ENCODE measurements at regions not wholly inside any gene's neighbourhood (a gene's known extent, or its start where the extent isn't known, plus 50 kb on each side); places are given as distances from the start of the nearest gene placed in this dataset.

- Histone ChIP-seq H2BK12ac (ENCODE audit: insufficient read length, low read depth, low read length) (no peak overlapping the region), H3K4ac (ENCODE audit: low read depth, low read length) (no peak overlapping the region), H2BK15ac (ENCODE audit: low read depth, low read length) (no peak overlapping the region), H2BK5ac (ENCODE audit: insufficient read length, low read length) (no peak overlapping the region), H2BK20ac (ENCODE audit: low read depth, low read length, poor library complexity, severe bottlenecking) (no peak overlapping the region), H2AK5ac (ENCODE audit: insufficient read length, low read length) (no peak overlapping the region), H3K79me1 (ENCODE audit: insufficient read depth, low read depth, low read length, poor library complexity, severe bottlenecking) (no peaks in the 10 kb centered on the region), H2BK120ac (ENCODE audit: low read depth, low read length, poor library complexity, severe bottlenecking) (no peak overlapping the region), H4K5ac (ENCODE audit: insufficient read length, low read depth, low read length) (no peak overlapping the region), H3K79me2 (ENCODE audit: insufficient read depth, low read length) (no peaks in the 10 kb centered on the region), H3K4me2 (ENCODE audit: insufficient read depth, insufficient read length, low read length) (no peak overlapping the region), H3K27me3 (ENCODE audit: insufficient read depth, low read length) (no peaks in the 10 kb centered on the region), H3K4me1 (ENCODE audit: insufficient read depth, low read length) (no peaks in the 10 kb centered on the region), H3K56ac (ENCODE audit: insufficient read length, low read depth, low read length) (no peak overlapping the region), H3K23me2 (ENCODE audit: insufficient read length, low read depth, low read length, poor library complexity, severe bottlenecking) (no peaks in the 10 kb centered on the region), H2AFZ (ENCODE audit: low read length) (no peak overlapping the region), H3K14ac (ENCODE audit: insufficient read depth, low read length) (no peak overlapping the region), H4K8ac (replicated peaks; ENCODE audit: insufficient read length, low read depth, low read length) (no peak overlapping the region), H3K9ac (ENCODE audit: extremely low read depth, insufficient read length, low read length) (no peak overlapping the region), H4K91ac (ENCODE audit: insufficient read length, low read depth, low read length) (no peak overlapping the region), H3K18ac (ENCODE audit: insufficient read length, low read depth, low read length) (no peak overlapping the region), H3K27ac (ENCODE audit: insufficient read length, low read depth, low read length) (no peak overlapping the region), H3T11ph (ENCODE audit: low read length) (no peak overlapping the region), H3K23ac (ENCODE audit: insufficient read length, low read depth, low read length) (no peak overlapping the region), H3K9me3 (ENCODE audit: control insufficient read depth, low read depth, low read length) (no peaks in the 10 kb centered on the region), H4K20me1 (ENCODE audit: control insufficient read depth, insufficient read depth, insufficient read length) (no peaks in the 10 kb centered on the region)
- Mint-ChIP-seq H3K4me1 (no peaks in the 10 kb centered on the region), H3K27ac (no peak overlapping the region), H3K27me3 (ENCODE audit: low read depth) (no peaks in the 10 kb centered on the region; the same call in 1 of the 2 replicates), H3K36me3 (ENCODE audit: insufficient read depth in 1 of 3, low read depth in 3 of 3) (no peaks in the 10 kb centered on the region), H3K4me3 (no peak overlapping the region), H3K9me3 (no peaks in the 10 kb centered on the region)
- no peak for DNase-seq
- TF ChIP-seq CTCF (conservative IDR thresholded peaks at IDR 0.05) = no peak
- WGBS (ENCODE audit: extremely low coverage, insufficient read length, low lambda C conversion rate) = no CpG with 5 or more reads among the region's 3 CpGs
Measured at GRCh38 chr7:19557726-19558465, 150.9 kb downstream of the POLR1F start.
